ENCODE measurements at regions not wholly inside any gene's neighbourhood (a gene's known extent, or its start where the extent isn't known, plus 50 kb on each side); places are given as distances from the start of the nearest gene placed in this dataset.
A peak's percentile ranks its signal among the peaks of the same experiment; 100 is the strongest.

DNA sequence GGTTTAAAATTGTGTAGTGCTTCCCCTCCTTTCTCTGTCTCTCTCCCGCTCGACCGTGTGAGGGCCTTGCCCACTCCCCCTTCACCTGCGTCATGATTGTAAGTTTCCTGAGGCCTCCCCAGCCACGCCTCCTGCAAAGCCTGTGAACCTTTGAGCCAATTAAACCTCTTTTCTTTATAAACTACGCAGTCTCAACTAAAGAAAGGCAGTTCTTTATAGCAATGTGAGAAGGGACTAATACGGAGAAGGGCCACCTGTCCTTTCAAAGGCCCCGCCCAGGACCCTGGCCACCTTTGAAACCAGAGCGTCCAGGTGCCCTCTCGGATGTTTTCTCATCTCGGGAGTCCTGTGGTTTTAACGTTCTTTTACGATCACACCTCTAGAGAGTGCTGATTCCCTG is 741.5 kb downstream of the BRD1 start:
- H3K27ac ChIP-seq: no peak overlapping the region
- DNase-seq: no peak
- H3K36me3 ChIP-seq (ENCODE audit: insufficient read depth in 1 of 2, low read depth in 1 of 2): no peaks in the 10 kb centered on the region
- no peaks in the 10 kb centered on the region for H3K4me1 ChIP-seq
- TF ChIP-seq, protein P1, sequence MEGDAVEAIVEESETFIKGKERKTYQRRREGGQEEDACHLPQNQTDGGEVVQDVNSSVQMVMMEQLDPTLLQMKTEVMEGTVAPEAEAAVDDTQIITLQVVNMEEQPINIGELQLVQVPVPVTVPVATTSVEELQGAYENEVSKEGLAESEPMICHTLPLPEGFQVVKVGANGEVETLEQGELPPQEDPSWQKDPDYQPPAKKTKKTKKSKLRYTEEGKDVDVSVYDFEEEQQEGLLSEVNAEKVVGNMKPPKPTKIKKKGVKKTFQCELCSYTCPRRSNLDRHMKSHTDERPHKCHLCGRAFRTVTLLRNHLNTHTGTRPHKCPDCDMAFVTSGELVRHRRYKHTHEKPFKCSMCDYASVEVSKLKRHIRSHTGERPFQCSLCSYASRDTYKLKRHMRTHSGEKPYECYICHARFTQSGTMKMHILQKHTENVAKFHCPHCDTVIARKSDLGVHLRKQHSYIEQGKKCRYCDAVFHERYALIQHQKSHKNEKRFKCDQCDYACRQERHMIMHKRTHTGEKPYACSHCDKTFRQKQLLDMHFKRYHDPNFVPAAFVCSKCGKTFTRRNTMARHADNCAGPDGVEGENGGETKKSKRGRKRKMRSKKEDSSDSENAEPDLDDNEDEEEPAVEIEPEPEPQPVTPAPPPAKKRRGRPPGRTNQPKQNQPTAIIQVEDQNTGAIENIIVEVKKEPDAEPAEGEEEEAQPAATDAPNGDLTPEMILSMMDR (IDR thresholded peaks at IDR 0.05): no peak
- H3K9me3 ChIP-seq: no peaks in the 10 kb centered on the region
- ATAC-seq: no peak
- WGBS, 3 donors: 65 to 69% (median 67%) methylated on average over 13 of the region's 13 CpGs
- intact Hi-C loops (cut with DNase I): no loop called here
- H3K27me3 ChIP-seq (ENCODE audit: insufficient read depth in 3 of 3, low read length in 2 of 3): peaks cover 0 to 10% (median 0%) of the 10 kb centered on the region in 3 donors
- H3K4me3 ChIP-seq: no peak overlapping the region

DNA sequence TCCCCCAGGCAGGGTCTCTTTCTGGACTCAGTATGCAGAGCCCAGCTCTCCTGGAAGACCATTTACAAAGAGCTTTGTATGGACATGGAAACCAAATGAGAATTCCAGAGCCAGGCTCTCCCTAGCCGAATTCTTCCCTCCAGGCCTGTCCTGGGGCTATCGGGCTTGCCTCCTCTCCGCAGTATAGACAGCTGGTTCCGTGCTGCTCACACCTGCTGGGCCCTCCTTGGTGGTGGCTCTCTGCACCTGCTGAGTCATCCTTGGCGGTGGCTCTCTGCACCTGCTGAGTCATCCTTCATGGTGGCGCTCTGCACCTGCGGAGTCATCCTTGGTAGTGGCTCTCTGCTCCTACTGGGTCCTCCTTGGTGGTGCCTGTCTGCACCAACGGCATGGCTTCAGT is 743.5 kb downstream of the BRD1 start:
- H3K27ac ChIP-seq: no peak overlapping the region
- H3K4me3 ChIP-seq: no peak overlapping the region
- 62 to 71% (median 63%) methylated on average over 8 of the region's 8 CpGs for WGBS, 3 donors
- no peaks in the 10 kb centered on the region for H3K9me3 ChIP-seq
- DNase-seq (peak in 1 of 2 donors; percentile 8), ATAC-seq (no peak)
- intact Hi-C loops (cut with DNase I): no loop called here
- TF ChIP-seq, protein P1 (IDR thresholded peaks at IDR 0.05): no peak
- H3K4me1 ChIP-seq: no peaks in the 10 kb centered on the region
- H3K36me3 ChIP-seq (ENCODE audit: insufficient read depth in 1 of 2, low read depth in 1 of 2): no peaks in the 10 kb centered on the region
- peaks cover 0 to 7% (median 0%) of the 10 kb centered on the region in 3 donors for H3K27me3 ChIP-seq (ENCODE audit: insufficient read depth in 3 of 3, low read length in 2 of 3)

DNA sequence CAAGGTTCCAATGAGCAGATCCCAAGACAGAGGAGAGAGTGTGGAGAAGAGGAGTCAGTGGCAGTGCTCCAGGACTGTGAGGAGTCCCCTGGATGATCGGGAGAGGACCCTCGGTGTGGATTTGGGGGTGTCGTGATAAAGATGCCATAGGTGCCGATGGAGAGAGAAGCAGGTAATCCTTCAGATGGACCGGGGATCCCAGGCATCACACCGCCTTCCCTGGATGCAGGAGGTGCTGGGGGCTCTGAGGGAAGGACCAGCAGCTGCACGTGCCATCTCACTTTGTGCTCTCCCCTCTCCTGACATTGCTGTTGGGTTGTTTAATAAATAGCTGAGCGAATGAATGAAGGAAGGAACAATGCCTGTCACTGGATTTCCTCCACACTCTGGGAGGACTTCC is 744.1 kb downstream of the BRD1 start:
- intact Hi-C loops (cut with DNase I): no loop called here
- DNase-seq (peak in 1 of 2 donors; percentile 16), ATAC-seq (no peak)
- H3K4me1 ChIP-seq: no peaks in the 10 kb centered on the region
- H3K27me3 ChIP-seq (ENCODE audit: insufficient read depth in 3 of 3, low read length in 2 of 3): peaks cover 0 to 7% (median 0%) of the 10 kb centered on the region in 3 donors
- H3K9me3 ChIP-seq: no peaks in the 10 kb centered on the region
- no peaks in the 10 kb centered on the region for H3K36me3 ChIP-seq (ENCODE audit: insufficient read depth in 1 of 2, low read depth in 1 of 2)
- H3K27ac ChIP-seq: no peak overlapping the region
- 87 to 89% (median 88%) methylated on average over 8 of the region's 8 CpGs for WGBS, 3 donors
- TF ChIP-seq, protein P1 (IDR thresholded peaks at IDR 0.05): no peak
- no peak overlapping the region for H3K4me3 ChIP-seq

DNA sequence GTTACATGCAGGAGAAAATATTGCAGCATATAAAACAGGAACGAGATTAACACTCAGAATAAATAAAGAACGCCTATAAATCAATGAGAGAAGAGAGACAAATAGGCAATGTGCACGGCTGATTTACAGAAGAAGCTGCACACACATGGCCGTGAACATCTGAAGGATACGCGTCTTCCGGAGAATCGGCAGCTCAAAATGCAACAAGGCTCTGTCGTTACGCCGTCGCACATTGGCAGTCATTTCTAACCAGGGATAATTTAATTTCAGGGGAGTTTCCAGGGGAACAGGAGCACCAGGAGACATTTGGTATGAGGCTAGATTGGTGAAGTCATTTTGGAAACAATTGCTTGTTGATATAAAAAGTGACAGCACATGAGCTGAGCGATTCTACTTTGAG is 745.2 kb downstream of the BRD1 start:
- Histone ChIP-seq H3K4me1 (no peaks in the 10 kb centered on the region), H3K27me3 (ENCODE audit: insufficient read depth in 3 of 3, low read length in 2 of 3) (peaks cover 0 to 7% (median 0%) of the 10 kb centered on the region in 3 donors), H3K9me3 (no peaks in the 10 kb centered on the region), H3K36me3 (ENCODE audit: insufficient read depth in 1 of 2, low read depth in 1 of 2) (no peaks in the 10 kb centered on the region), H3K4me3 (no peak overlapping the region), H3K27ac (no peak overlapping the region)
- TF ChIP-seq, protein P1 (IDR thresholded peaks at IDR 0.05): no peak
- DNase-seq: peak in 1 of 2 donors; percentile 12
- WGBS, 3 donors: 28 to 35% (median 32%) methylated on average over 13 of the region's 13 CpGs
- ATAC-seq: no peak
- intact Hi-C loops (cut with DNase I): no loop called here

DNA sequence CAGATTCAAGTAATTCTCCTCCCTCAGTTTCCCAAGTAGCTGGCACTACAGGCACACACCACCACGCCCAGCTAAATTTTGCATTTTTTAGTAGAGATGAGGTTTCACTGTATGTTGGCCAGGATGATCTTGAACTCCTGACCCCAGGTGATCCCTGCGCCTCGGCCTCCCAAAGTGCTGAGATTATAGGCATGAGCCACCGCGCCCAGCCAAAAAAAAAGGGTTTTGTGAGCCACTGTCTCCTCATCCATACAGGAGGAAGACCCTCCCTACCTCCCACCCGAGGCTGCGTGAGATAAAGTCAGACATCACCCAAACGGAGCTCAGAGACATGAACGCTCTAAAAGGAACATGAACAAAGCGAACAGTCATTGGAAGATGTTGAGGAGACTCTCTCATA is 745.7 kb downstream of the BRD1 start:
- ATAC-seq (no peak), DNase-seq (peak in 1 of 2 donors; percentile 10)
- H3K27me3 ChIP-seq (ENCODE audit: insufficient read depth in 3 of 3, low read length in 2 of 3): peaks cover 0 to 7% (median 0%) of the 10 kb centered on the region in 3 donors
- H3K9me3 ChIP-seq: no peaks in the 10 kb centered on the region
- no peak overlapping the region for H3K4me3 ChIP-seq
- 79 to 81% (median 80%) methylated on average over 10 of the region's 10 CpGs for WGBS, 3 donors
- TF ChIP-seq, protein P1 (IDR thresholded peaks at IDR 0.05): no peak
- intact Hi-C loops (cut with DNase I): no loop called here
- no peaks in the 10 kb centered on the region for H3K36me3 ChIP-seq (ENCODE audit: insufficient read depth in 1 of 2, low read depth in 1 of 2)
- no peak overlapping the region for H3K27ac ChIP-seq
- H3K4me1 ChIP-seq: no peaks in the 10 kb centered on the region

Data from psoas muscle (tissue), 7 donors.